Sigmoid colon (tissue), 4 donors: ENCODE measurements at regions not wholly inside any gene's neighbourhood (a gene's known extent, or its start where the extent isn't known, plus 50 kb on each side); places are given as distances from the start of the nearest gene placed in this dataset.

Experiments used
- CTCF ChIP-seq, 4 experiments: fragments of 450-650 bp in 3 of 4; fragments of 200-600 bp in 1 of 4; IDR thresholded peaks; one replicate each; pipeline ENCODE4 v1.5.1; 2016 to 2019; ENCODE audit warnings: antibody characterized with exemption in 4 of 4, mild to moderate bottlenecking in 3 of 4, moderate library complexity in 2 of 4
- POLR2AphosphoS5 ChIP-seq, 4 donors: sonication (generic); formaldehyde crosslinking; IDR thresholded peaks; one replicate each; pipeline ENCODE4 v1.6.1; 2017; ENCODE audit warnings: antibody characterized with exemption in 4 of 4

- no peak for TF ChIP-seq CTCF (IDR thresholded peaks at IDR 0.05)
- no peak for TF ChIP-seq POLR2AphosphoS5 (IDR thresholded peaks at IDR 0.05)
These were observed 311.5 kb downstream of the SV2B start for GRCh38 chr15:91411586-91411985.
